Renal pelvis (tissue), 1 donor: ENCODE measurements at regions not wholly inside any gene's neighbourhood (a gene's known extent, or its start where the extent isn't known, plus 50 kb on each side); places are given as distances from the start of the nearest gene placed in this dataset.

Experiments used
- DNase-seq: peaks from one replicate; pipeline ENCODE4 v3.0.0-alpha.2; 2013

DNA sequence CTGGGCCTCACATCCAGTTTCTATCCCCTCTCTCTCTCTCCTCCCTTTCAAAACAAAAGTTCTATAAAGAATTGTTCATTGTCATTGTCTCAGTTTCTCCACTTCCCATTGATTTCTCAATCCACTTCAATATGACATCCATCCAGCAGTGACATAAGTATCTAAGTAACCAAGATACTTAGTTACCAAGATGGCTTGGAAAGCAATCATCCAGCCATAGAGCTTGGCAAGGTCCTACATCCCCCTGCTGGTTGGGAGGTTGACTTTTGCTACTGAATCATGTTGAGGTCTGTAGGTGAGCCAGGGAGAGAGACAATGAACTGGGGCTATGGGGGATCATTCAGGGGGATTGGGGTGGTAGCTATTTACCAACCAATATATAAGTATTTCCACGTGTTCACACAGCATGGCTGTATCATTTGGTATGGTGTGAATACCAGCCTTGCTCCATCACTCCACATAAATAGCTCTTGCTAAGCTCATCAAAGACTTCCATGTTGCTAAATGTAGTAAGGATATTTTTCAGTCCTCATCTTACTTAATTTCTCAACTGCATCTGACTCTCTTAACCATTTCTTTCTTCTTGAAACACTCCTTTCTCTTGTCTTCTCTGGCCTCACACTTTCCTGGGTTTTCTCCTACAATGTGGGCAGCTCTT, 58.8 kb upstream of the NTRK3 start:
- no peak for DNase-seq

DNA sequence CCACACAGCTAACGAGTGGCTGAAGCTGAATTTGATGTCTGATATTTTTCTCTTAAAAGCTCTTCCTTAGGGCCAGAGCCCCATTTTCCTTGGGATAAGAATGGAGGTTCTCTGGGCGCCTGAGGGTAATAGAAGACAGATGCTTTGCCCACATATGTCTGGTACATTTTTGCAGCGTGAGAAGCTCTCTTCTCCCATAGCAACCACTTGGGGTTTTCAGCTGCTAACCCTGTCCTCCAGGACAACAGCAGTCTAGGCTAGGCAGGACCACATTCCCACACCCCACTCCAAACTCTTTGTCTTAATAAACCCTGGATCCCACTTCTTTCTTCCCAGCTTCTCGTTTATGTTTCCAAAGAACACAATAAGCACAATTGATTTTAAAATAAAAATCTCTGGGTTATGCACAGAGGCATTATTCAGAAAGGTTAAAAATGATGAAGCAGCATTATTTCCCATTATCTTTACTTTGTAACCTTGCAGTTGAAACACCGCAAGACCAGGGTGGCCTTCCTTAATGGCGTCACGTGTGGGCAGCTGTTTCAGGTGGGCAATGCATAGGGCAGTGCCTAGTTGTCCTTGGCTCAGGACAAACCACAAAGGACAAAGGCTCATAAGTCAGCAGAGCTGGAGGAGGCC, 56.5 kb upstream of the NTRK3 start:
- no peak for DNase-seq

DNA sequence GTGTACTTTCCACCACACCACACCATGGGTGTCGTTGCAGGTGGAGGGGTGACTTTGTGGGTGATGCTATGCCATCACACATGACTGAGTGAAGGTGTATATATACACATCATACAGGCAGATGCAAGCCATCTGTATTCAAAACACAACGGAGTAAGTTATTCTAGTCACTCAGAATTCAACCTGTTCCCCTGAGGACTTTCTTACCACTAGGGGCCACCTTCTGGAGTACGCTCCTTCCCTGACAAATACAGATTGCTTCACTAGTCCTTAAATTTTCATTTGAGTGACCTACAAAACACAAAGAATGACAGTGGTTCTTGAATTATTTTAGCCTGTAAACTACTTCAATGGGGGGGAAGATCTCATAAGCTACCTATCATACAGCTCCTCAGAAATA, 52.8 kb upstream of the NTRK3 start:
- no peak for DNase-seq

DNA sequence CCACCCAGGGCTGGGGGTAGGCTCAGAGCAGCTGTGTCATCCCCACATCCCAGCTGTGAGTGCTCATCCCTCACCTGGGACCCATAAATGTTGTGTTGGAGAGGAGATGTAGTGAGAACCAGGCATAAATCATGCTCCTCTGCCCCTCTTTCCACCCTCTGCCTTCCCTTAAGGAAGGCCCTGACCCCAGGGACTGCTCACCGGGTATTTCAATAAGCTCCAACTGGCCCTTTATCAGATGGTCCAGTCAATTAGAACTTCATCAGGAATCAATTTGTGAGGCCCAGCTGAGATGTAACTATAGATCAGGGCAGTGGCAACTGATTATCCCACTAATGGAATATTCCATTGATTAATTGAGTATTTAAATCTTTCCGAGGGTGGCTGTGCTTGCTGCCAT, 50.8 kb upstream of the NTRK3 start:
- DNase-seq = no peak
